ENCODE measurements at regions not wholly inside any gene's neighbourhood (a gene's known extent, or its start where the extent isn't known, plus 50 kb on each side); places are given as distances from the start of the nearest gene placed in this dataset.

- Histone ChIP-seq H3K4me3 (no peak overlapping the region), H3K4me1 (ENCODE audit: insufficient read depth) (no peaks in the 10 kb centered on the region), H3K9me2 (ENCODE audit: insufficient read depth) (no peaks in the 10 kb centered on the region), H4K20me1 (ENCODE audit: insufficient read depth) (no peaks in the 10 kb centered on the region), H3F3A (ENCODE audit: insufficient read depth) (no peaks in the 10 kb centered on the region), H3K79me2 (ENCODE audit: insufficient read depth) (no peaks in the 10 kb centered on the region), H2AFZ (no peak overlapping the region), H3K27me3 (replicated peaks; ENCODE audit: insufficient read depth) (no peaks in the 10 kb centered on the region), H3K9ac (no peak overlapping the region), H3K4me2 (ENCODE audit: unreplicated experiment) (no peak overlapping the region), H3K36me3 (ENCODE audit: low read depth) (no peaks in the 10 kb centered on the region), H3K9me3 (ENCODE audit: low read depth) (no peaks in the 10 kb centered on the region), H3K27ac (no peak overlapping the region)
- TF ChIP-seq EZH2phosphoT487 (IDR thresholded peaks at IDR 0.05; ENCODE audit: insufficient read depth, low read depth) = no peak
- WGBS, 2 experiments (ENCODE audit: low coverage in 1 of 2, low lambda C conversion rate in 2 of 2, missing lambda C conversion rate in 2 of 2) = 56 to 66% methylated on average over 18 of the region's 18 CpGs
- no peak for DNase-seq
- in situ Hi-C loops (cut with MboI) = no loop called here
Measured at GRCh38 chr22:48827268-48827846, 1000.3 kb downstream of the BRD1 start.

- Histone ChIP-seq H3K9me3 (ENCODE audit: low read depth) (no peaks in the 10 kb centered on the region), H3K4me1 (ENCODE audit: insufficient read depth) (no peaks in the 10 kb centered on the region), H2AFZ (no peak overlapping the region), H3K4me2 (ENCODE audit: unreplicated experiment) (no peak overlapping the region), H3K9me2 (ENCODE audit: insufficient read depth) (no peaks in the 10 kb centered on the region), H4K20me1 (ENCODE audit: insufficient read depth) (no peaks in the 10 kb centered on the region), H3K79me2 (ENCODE audit: insufficient read depth) (no peaks in the 10 kb centered on the region), H3K27me3 (replicated peaks; ENCODE audit: insufficient read depth) (no peaks in the 10 kb centered on the region), H3K4me3 (no peak overlapping the region), H3K36me3 (ENCODE audit: low read depth) (no peaks in the 10 kb centered on the region), H3K9ac (no peak overlapping the region), H3K27ac (no peak overlapping the region), H3F3A (ENCODE audit: insufficient read depth) (no peaks in the 10 kb centered on the region)
- TF ChIP-seq EZH2phosphoT487 (IDR thresholded peaks at IDR 0.05; ENCODE audit: insufficient read depth, low read depth) (no peak), EZH2 (IDR thresholded peaks at IDR 0.05; ENCODE audit: insufficient read depth, poor library complexity, severe bottlenecking) (no peak)
- in situ Hi-C loops (cut with MboI) = no loop called here
- 71 to 76% methylated on average over 9 of the region's 9 CpGs for WGBS, 2 experiments (ENCODE audit: low coverage in 1 of 2, low lambda C conversion rate in 2 of 2, missing lambda C conversion rate in 2 of 2)
- DNase-seq = no peak
Measured at GRCh38 chr22:48826546-48826945, 1001.1 kb downstream of the BRD1 start.

- no peaks in the 10 kb centered on the region for H3F3A ChIP-seq (ENCODE audit: insufficient read depth)
- H3K79me2 ChIP-seq (ENCODE audit: insufficient read depth) = no peaks in the 10 kb centered on the region
- no peak overlapping the region for H3K27ac ChIP-seq
- H3K27me3 ChIP-seq (replicated peaks; ENCODE audit: insufficient read depth) = no peaks in the 10 kb centered on the region
- TF ChIP-seq EZH2phosphoT487 (IDR thresholded peaks at IDR 0.05; ENCODE audit: insufficient read depth, low read depth) = no peak
- TF ChIP-seq EZH2 (IDR thresholded peaks at IDR 0.05; ENCODE audit: insufficient read depth, poor library complexity, severe bottlenecking) = no peak
- H3K4me2 ChIP-seq (ENCODE audit: unreplicated experiment) = no peak overlapping the region
- no peaks in the 10 kb centered on the region for H3K36me3 ChIP-seq (ENCODE audit: low read depth)
- WGBS, 2 experiments (ENCODE audit: low coverage in 1 of 2, low lambda C conversion rate in 2 of 2, missing lambda C conversion rate in 2 of 2) = 54 to 56% methylated on average over 25 of the region's 25 CpGs
- no peak overlapping the region for H2AFZ ChIP-seq
- in situ Hi-C loops (cut with MboI) = no loop called here
- no peak overlapping the region for H3K9ac ChIP-seq
- H3K4me3 ChIP-seq = no peak overlapping the region
- H4K20me1 ChIP-seq (ENCODE audit: insufficient read depth) = no peaks in the 10 kb centered on the region
- no peaks in the 10 kb centered on the region for H3K9me2 ChIP-seq (ENCODE audit: insufficient read depth)
- no peaks in the 10 kb centered on the region for H3K9me3 ChIP-seq (ENCODE audit: low read depth)
- H3K4me1 ChIP-seq (ENCODE audit: insufficient read depth) = no peaks in the 10 kb centered on the region
- no peak for DNase-seq
Measured at GRCh38 chr22:48825802-48826520, 1001.7 kb downstream of the BRD1 start.

- TF ChIP-seq EZH2phosphoT487 (IDR thresholded peaks at IDR 0.05; ENCODE audit: insufficient read depth, low read depth) = no peak
- TF ChIP-seq EZH2 (IDR thresholded peaks at IDR 0.05; ENCODE audit: insufficient read depth, poor library complexity, severe bottlenecking) = no peak
- Histone ChIP-seq H3K4me1 (ENCODE audit: insufficient read depth) (no peaks in the 10 kb centered on the region), H3F3A (ENCODE audit: insufficient read depth) (no peaks in the 10 kb centered on the region), H3K9me3 (ENCODE audit: low read depth) (no peaks in the 10 kb centered on the region), H4K20me1 (ENCODE audit: insufficient read depth) (no peaks in the 10 kb centered on the region), H3K27ac (no peak overlapping the region), H2AFZ (no peak overlapping the region), H3K27me3 (replicated peaks; ENCODE audit: insufficient read depth) (no peaks in the 10 kb centered on the region), H3K9ac (no peak overlapping the region), H3K79me2 (ENCODE audit: insufficient read depth) (no peaks in the 10 kb centered on the region), H3K4me3 (no peak overlapping the region), H3K36me3 (ENCODE audit: low read depth) (no peaks in the 10 kb centered on the region), H3K4me2 (ENCODE audit: unreplicated experiment) (no peak overlapping the region), H3K9me2 (ENCODE audit: insufficient read depth) (no peaks in the 10 kb centered on the region)
- WGBS, 2 experiments (ENCODE audit: low coverage in 1 of 2, low lambda C conversion rate in 2 of 2, missing lambda C conversion rate in 2 of 2) = 37 to 39% methylated on average over 23 of the region's 23 CpGs
- in situ Hi-C loops (cut with MboI) = no loop called here
- DNase-seq = no peak
Measured at GRCh38 chr22:48824712-48825651, 1002.7 kb downstream of the BRD1 start.
